GM12872 (cell line): ENCODE measurements at regions not wholly inside any gene's neighbourhood (a gene's known extent, or its start where the extent isn't known, plus 50 kb on each side); places are given as distances from the start of the nearest gene placed in this dataset.

ENCODE experiments used
- CTCF ChIP-seq: IDR thresholded peaks from 3 replicates; pipeline ENCODE4 v1.5.1; 2011; ENCODE audit warnings: low read depth, mild to moderate bottlenecking, low read length, moderate library complexity; ENCODE audit not compliant: insufficient read depth

- TF ChIP-seq CTCF, result no peak
These were observed 54.6 kb upstream of the IGLL5 start for GRCh38 chr22:22833059-22833458.

- no peak for TF ChIP-seq CTCF
These were observed 54.1 kb upstream of the IGLL5 start for GRCh38 chr22:22833488-22833887.

- TF ChIP-seq CTCF, result no peak
These were observed 53.4 kb upstream of the IGLL5 start for GRCh38 chr22:22834204-22834603.

- no peak for TF ChIP-seq CTCF
These were observed 52.8 kb upstream of the IGLL5 start for GRCh38 chr22:22834783-22835182.

- no peak for TF ChIP-seq CTCF
These were observed 52.4 kb upstream of the IGLL5 start for GRCh38 chr22:22835242-22835641.

- TF ChIP-seq CTCF, result no peak
These were observed 51.8 kb upstream of the IGLL5 start for GRCh38 chr22:22835771-22836291.

- no peak for TF ChIP-seq CTCF
These were observed 51.0 kb upstream of the IGLL5 start for GRCh38 chr22:22836635-22837034.
